VCaP (cell line): ENCODE measurements at regions not wholly inside any gene's neighbourhood (a gene's known extent, or its start where the extent isn't known, plus 50 kb on each side); places are given as distances from the start of the nearest gene placed in this dataset.
"Not testable (repeated sequence)": the region's sequence is repeated elsewhere in the genome, so short reads cannot be mapped to it uniquely, and the experiment has no call there.

Source experiments
- H3K27ac ChIP-seq: fragments of 450-650 bp; 2 replicates; pipeline ENCODE4 v1.5.1; 2017
- CTCF ChIP-seq: fragments of 450-650 bp; conservative IDR thresholded peaks from 2 replicates; pipeline ENCODE4 v1.5.1; 2017; ENCODE audit warnings: mild to moderate bottlenecking, moderate library complexity

GRCh38 chr1:2956576-2956975, 64.7 kb upstream of the ACTRT2 start:
- no peak for TF ChIP-seq CTCF
- H3K27ac ChIP-seq, result no peak overlapping the region

- no peak for TF ChIP-seq CTCF
- H3K27ac ChIP-seq, result no peak overlapping the region
These were observed 63.9 kb upstream of the ACTRT2 start for GRCh38 chr1:2957329-2957728.

GRCh38 chr1:2959881-2960280, 61.4 kb upstream of the ACTRT2 start:
- H3K27ac ChIP-seq, result not testable (repeated sequence)

- H3K27ac ChIP-seq, result no peak overlapping the region
- TF ChIP-seq CTCF, result no peak
These were observed 60.2 kb upstream of the ACTRT2 start for GRCh38 chr1:2961081-2961480.

- H3K27ac ChIP-seq, result no peak overlapping the region
- no peak for TF ChIP-seq CTCF
These were observed 59.6 kb upstream of the ACTRT2 start for GRCh38 chr1:2961661-2962060.

- TF ChIP-seq CTCF, result no peak
- no peak overlapping the region for H3K27ac ChIP-seq
These were observed 59.2 kb upstream of the ACTRT2 start for GRCh38 chr1:2962061-2962460.

GRCh38 chr1:2962541-2962940, 58.7 kb upstream of the ACTRT2 start:
- TF ChIP-seq CTCF, result no peak
- H3K27ac ChIP-seq, result no peak overlapping the region

- TF ChIP-seq CTCF, result no peak
- no peak overlapping the region for H3K27ac ChIP-seq
These were observed 58.3 kb upstream of the ACTRT2 start for GRCh38 chr1:2962946-2963345.
